OCI-LY7 (cell line): ENCODE measurements at regions not wholly inside any gene's neighbourhood (a gene's known extent, or its start where the extent isn't known, plus 50 kb on each side); places are given as distances from the start of the nearest gene placed in this dataset.

Source experiments
- CTCF ChIP-seq: fragments of 200-600 bp; sonication (generic); conservative IDR thresholded peaks from 2 replicates; pipeline ENCODE4 v1.5.1; 2014; ENCODE audit warnings: mild to moderate bottlenecking, antibody characterized with exemption, low read length, moderate library complexity, mixed read lengths
- EZH2phosphoT487 ChIP-seq: fragments of 200-600 bp; sonication (generic); IDR thresholded peaks from 2 replicates; pipeline ENCODE4 v1.6.1; 2018; ENCODE audit warnings: low read depth, borderline replicate concordance, mild to moderate bottlenecking, mixed run types, antibody characterized with exemption, low read length, moderate library complexity, mixed read lengths

GRCh38 chr16:72389791-72390190, 217.8 kb upstream of the PMFBP1 start:
- TF ChIP-seq CTCF (no peak), EZH2phosphoT487 (no peak)
